ENCODE measurements at regions not wholly inside any gene's neighbourhood (a gene's known extent, or its start where the extent isn't known, plus 50 kb on each side); places are given as distances from the start of the nearest gene placed in this dataset.

DNA sequence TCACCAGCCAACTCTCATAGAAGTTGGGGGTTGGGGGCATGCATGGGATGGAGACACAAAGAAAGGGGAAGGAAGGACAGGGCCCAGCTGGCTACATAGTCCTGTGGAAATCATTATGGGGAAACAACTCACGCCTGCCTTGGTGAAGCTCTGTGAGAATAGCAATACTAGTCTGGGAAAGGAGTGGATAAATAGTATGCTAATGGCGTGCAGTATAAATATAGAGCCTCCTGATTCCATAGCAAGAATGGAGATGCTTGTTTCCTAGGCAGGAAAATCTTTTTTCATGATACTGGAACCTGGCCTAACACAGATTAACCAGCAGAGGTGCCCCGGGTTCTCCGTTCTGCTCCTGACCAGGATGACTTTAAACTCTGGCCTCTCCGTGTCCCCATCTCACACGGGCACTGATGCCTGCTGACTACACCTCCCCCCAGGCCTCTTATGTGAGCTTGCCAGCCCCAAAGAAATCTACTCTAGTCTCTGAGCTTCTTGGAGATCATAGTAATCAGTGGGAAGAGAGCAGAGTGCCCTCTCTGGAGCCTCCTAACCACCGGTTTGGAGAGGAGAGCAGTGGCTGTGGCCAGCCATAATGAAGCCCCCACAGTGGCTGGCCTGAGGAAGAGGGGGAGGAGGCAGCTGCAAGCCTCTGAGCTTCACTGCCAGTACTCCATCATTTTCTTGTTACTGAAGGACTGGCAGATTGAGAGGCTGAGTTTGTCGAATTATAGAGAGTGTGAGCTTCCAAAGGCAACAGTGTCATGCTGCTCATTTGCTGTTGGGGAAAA, 355.0 kb upstream of the SEMA6D start:
- Mint-ChIP-seq H3K27me3 (ENCODE audit: low read depth) (no peaks in the 10 kb centered on the region), H3K36me3 (ENCODE audit: low read depth) (no peaks in the 10 kb centered on the region), H3K4me1 (peaks cover 5% of the 10 kb centered on the region), H3K4me3 (no peak overlapping the region), H3K9me3 (no peaks in the 10 kb centered on the region), H3K27ac (ENCODE audit: unreplicated experiment) (no peak overlapping the region)
- no peak for DNase-seq (ENCODE audit: low read depth, low spot score)
- TF ChIP-seq, protein P1, sequence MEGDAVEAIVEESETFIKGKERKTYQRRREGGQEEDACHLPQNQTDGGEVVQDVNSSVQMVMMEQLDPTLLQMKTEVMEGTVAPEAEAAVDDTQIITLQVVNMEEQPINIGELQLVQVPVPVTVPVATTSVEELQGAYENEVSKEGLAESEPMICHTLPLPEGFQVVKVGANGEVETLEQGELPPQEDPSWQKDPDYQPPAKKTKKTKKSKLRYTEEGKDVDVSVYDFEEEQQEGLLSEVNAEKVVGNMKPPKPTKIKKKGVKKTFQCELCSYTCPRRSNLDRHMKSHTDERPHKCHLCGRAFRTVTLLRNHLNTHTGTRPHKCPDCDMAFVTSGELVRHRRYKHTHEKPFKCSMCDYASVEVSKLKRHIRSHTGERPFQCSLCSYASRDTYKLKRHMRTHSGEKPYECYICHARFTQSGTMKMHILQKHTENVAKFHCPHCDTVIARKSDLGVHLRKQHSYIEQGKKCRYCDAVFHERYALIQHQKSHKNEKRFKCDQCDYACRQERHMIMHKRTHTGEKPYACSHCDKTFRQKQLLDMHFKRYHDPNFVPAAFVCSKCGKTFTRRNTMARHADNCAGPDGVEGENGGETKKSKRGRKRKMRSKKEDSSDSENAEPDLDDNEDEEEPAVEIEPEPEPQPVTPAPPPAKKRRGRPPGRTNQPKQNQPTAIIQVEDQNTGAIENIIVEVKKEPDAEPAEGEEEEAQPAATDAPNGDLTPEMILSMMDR (conservative IDR thresholded peaks at IDR 0.05), result no peak

- TF ChIP-seq, protein P1 (conservative IDR thresholded peaks at IDR 0.05), result no peak
- Mint-ChIP-seq H3K4me1 (peaks cover 5% of the 10 kb centered on the region), H3K4me3 (no peak overlapping the region), H3K36me3 (ENCODE audit: low read depth) (no peaks in the 10 kb centered on the region), H3K9me3 (peaks cover under 1% of the 10 kb centered on the region), H3K27ac (ENCODE audit: unreplicated experiment) (no peak overlapping the region), H3K27me3 (ENCODE audit: low read depth) (no peaks in the 10 kb centered on the region)
- DNase-seq (ENCODE audit: low read depth, low spot score), result no peak
Observed at GRCh38 chr15:47363653-47364052, 353.7 kb upstream of the SEMA6D start.

- H3K4me1 Mint-ChIP-seq, result peaks cover 5% of the 10 kb centered on the region
- no peaks in the 10 kb centered on the region for H3K36me3 Mint-ChIP-seq (ENCODE audit: low read depth)
- H3K4me3 Mint-ChIP-seq, result no peak overlapping the region
- H3K27ac Mint-ChIP-seq (ENCODE audit: unreplicated experiment), result peak overlapping the region; percentile 41
- TF ChIP-seq, protein P1 (conservative IDR thresholded peaks at IDR 0.05), result no peak
- H3K9me3 Mint-ChIP-seq, result peaks cover 3% of the 10 kb centered on the region
- H3K27me3 Mint-ChIP-seq (ENCODE audit: low read depth), result no peaks in the 10 kb centered on the region
- no peak for DNase-seq (ENCODE audit: low read depth, low spot score)
Observed at GRCh38 chr15:47364230-47365141, 352.8 kb upstream of the SEMA6D start.

GRCh38 chr15:47366884-47367283, 350.4 kb upstream of the SEMA6D start:
- H3K36me3 Mint-ChIP-seq (ENCODE audit: low read depth), result no peaks in the 10 kb centered on the region

DNA sequence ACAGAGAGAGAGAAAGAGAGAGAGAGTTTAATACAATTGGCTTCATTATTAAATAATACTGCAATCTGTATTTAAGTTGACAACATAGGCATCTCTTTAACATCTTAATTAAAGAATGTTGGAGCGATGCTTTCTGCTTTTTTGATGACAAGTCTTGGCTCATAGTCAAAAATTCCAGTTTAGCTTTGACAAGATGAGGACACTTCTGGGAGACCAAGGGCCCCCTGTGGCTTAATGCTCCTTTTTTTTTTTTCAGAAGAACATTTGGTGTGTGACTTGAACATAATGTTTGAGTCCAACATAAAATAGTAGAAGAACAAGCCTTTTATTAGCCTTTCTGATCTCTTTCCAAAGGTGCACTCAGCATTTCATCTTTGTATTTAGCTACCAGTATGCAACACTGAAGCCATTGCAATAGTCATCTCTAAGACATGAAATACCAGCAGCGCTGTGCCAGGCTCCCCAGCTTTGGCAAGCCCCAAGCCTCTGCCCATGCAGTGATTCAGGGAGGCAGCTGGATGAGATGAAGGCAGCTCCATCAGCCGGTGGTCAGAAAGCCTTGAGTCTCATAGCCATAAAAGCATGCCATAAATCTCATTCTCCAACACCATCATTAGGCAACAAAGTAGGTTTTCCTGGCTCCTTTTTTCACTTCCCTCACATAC, 349.4 kb upstream of the SEMA6D start:
- H3K27me3 Mint-ChIP-seq (ENCODE audit: low read depth), result no peaks in the 10 kb centered on the region
- H3K36me3 Mint-ChIP-seq (ENCODE audit: low read depth), result no peaks in the 10 kb centered on the region
- H3K4me1 Mint-ChIP-seq, result peaks cover 5% of the 10 kb centered on the region
- no peak overlapping the region for H3K4me3 Mint-ChIP-seq
- TF ChIP-seq, protein P1 (conservative IDR thresholded peaks at IDR 0.05), result no peak
- no peak for DNase-seq (ENCODE audit: low read depth, low spot score)
- no peak overlapping the region for H3K27ac Mint-ChIP-seq (ENCODE audit: unreplicated experiment)
- H3K9me3 Mint-ChIP-seq, result peaks cover 3% of the 10 kb centered on the region

More at GRCh38 chr15:47366884-47367283, 350.4 kb upstream of the SEMA6D start:
- Mint-ChIP-seq H3K4me3 (no peak overlapping the region), H3K4me1 (peaks cover 5% of the 10 kb centered on the region), H3K9me3 (peaks cover 3% of the 10 kb centered on the region), H3K27me3 (ENCODE audit: low read depth) (no peaks in the 10 kb centered on the region), H3K27ac (ENCODE audit: unreplicated experiment) (no peak overlapping the region)
- DNase-seq (ENCODE audit: low read depth, low spot score), result no peak
- TF ChIP-seq, protein P1 (conservative IDR thresholded peaks at IDR 0.05), result no peak
